HT1080 (cell line): ENCODE measurements at regions not wholly inside any gene's neighbourhood (a gene's known extent, or its start where the extent isn't known, plus 50 kb on each side); places are given as distances from the start of the nearest gene placed in this dataset.

Experiments
- DNase-seq: peaks from one replicate; pipeline ENCODE4 v3.0.0-alpha.2; 2015; ENCODE audit warnings: low read depth

DNA sequence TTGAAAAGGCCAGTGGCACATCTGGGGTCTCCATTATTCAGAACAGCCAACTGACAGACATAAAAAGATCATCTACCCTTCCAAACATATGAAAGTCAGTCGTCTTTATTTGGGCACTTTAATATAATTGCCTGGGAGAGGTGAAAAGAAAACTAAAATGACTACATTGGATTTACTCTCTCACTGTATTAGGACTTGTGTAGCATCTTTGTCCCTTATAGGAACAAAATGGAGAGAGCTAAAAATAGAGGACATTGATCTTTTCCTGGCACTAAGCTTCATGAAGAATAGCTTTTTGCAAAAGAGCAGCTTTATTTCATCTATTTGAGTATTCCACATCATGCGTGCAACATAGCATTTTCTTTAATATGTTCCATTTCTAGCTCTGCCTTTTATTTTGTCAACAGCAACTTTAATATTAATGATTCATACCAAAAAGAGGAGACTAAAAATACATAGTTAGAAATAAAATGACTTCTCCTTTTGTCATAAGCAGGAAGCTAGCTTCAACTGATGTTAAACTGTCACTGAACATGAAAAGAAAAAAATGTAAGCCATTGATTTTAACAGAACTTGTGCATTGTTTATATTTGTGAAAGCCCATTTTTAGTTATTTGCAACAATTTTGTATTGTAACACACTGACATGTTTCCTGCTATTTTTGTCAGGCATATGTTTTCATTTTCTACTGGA, 254.6 kb downstream of the SEC23A start:
- no peak for DNase-seq

DNA sequence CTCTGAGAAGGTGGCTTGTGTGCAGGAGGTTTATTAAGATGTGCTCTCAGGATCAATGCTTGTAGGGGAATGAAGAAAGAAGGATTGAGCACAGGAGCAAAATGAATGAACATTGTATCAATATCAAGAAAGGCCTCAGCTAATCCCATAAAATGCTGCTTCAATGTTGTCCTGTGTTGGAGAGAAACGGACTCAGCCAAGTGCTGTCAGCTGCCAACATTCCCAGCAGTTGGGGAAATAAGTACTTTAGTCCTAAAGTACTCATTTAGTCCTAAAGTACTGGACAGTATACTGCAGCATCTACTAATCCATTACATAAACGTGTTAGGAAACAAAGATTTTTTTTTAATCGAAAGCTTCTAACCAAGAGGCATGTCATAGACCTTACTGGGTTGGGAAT, 255.9 kb downstream of the SEC23A start:
- no peak for DNase-seq

DNA sequence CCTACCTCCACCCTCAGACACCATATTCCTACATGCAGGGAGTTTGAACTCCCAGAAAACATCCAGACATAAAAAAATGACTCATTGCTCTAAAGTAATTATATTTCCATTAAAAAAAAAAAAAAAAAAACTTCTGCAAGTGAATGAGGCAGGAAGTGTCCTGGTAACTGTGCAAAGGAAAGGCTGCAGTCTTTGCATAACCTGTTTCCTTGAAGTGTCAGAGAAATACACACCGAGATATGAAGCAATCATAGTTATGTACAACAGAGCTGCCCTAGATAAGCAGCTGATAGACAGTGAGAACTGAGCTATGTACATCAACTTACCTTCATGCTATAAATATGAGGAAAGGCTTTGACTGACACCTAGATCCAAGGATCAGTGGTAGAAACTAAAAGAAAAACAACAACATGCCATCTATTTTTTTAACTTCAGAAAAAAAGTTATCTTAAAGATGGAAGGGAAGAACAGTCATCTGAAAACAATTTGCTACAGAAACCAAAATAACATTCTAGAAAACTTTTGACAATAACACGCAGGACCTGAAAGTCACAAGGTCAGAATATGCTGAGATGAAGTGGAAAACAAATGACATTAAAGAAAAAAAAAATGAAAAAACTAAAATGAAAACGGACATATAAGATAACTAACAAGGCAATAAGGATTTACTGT, 263.2 kb downstream of the SEC23A start:
- peak; percentile 45 for DNase-seq

DNA sequence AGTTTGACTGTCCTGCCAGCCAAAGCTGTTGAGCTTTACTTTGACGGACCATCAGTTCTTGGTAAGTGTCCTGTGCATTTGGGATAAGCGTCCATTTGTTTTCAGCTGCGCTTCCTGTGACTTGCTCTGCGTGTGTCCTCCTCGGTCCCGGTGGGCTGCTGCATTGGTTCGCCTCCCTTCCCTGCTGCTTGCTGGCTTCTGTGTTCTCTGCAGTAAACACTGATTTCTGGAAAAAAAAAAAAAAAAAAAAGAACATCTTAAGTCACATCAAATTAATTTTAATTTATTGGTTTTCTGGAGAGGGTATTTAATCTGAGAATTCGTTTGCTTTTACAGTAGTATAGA, 264.1 kb downstream of the SEC23A start:
- no peak for DNase-seq

DNA sequence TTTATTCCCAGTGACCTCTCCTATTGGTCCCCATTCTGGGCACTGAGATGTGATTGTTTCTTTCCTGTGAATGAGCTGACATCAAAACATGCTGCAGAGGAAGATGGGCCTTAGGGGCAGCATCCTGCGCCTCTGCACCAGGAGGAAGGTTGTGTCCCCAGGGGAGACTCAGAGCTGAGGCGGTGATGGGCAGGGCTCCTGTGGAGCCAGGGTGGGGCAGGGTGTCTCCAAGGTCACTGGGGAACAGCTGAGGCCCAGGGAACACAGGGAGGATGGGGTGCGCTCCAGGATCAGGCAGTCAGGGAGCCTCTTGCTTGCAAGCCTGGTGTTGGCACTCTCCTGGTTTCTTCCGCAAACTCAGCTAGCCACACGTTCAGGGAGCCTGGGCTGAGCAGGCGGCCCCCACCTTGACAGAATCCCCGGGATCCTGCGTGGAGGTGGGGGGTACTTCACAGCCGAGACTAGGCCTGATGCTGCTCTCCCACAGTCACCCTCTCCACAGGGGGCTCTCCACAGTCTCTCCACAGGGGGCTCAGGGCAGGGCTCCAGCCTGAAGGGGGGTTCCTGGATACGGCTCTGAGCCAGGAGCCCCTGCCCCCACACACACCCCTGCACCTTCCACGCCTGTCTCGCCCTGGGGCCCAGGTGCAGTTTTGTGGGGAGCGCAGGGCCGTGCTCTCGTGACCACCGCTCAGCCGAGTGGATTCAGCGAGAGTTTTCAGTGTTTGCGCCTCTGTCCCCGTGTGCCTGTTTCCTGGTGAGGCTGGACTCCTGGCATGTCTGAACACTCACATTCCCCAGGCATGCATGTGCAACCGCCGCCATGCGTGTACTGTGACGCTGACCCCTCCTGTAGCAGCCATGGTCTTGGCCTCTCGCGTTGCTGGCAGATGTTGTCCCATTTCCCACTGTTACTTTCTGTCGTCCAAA, 264.7 kb downstream of the SEC23A start:
- no peak for DNase-seq

DNA sequence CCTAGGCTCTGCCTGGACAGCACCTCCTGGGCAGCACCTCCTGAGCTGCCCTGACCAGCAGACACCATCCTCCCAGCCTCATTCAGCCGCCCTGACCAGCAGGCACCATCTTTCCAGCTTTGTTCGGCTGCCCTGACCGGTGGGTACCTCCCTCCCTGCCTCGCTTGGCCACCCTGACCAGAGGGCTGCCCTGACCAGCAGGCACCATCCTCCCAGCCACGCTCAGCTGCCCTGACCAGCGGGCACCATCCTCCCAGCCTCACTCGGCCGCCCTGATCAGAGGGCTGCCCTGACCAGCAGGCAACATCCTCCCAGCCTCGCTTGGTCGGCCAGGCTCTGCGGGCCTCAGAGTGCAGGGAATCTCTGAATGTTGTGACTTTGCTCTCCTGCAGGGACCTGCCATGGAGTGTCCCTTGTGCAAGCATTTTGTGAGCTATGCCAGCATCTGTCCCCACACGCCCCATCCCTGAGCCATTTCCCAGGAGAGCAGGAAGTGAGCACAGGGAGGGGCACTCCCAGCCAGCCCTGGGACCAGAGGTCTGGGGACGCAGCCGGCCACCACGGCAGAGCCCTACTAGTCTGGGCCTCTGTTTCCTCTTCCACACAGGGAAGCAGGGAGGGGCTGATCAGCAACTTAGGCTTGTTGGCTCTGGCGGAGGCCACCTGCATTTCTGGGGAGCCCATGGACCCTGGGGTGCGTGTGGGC, 265.5 kb downstream of the SEC23A start:
- no peak for DNase-seq

DNA sequence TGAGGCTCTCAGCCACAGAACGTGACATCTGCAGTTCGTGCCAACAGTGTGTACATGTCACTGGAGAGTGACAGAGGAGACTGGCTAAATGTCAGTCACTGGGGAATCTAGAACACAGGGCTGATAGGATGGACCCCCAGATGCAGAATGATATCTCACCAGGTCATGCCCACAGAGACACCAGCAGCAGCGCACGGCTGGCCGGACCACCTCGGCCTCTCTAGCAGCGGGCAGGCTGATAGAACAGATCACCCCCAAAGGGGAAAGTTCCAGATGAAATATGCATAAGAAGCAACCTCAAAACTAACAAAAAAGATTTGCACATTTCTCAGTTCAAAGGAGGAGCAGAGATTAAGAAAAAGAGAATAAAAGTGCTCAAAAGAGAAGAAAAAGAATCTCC, 266.5 kb downstream of the SEC23A start:
- no peak for DNase-seq

DNA sequence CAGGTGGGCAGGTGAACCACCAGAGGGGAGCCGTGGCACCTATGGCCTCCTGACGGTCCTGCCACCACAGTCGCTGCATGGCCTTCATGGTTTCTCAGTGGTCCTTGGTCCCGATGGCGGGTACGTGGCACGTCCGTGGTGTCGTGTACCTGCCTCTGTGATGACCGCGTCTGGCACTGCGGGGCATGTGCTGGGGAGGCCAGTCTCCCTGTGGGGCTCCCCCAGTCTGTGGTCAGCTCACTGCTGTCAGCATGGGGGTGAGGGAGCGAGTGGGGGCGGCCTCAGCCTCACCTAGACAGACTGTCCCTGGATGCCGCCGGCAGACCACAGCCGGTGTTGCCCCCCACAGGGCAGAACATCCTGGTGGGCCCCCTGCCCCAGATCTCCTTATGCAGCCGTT, 267.2 kb downstream of the SEC23A start:
- no peak for DNase-seq

DNA sequence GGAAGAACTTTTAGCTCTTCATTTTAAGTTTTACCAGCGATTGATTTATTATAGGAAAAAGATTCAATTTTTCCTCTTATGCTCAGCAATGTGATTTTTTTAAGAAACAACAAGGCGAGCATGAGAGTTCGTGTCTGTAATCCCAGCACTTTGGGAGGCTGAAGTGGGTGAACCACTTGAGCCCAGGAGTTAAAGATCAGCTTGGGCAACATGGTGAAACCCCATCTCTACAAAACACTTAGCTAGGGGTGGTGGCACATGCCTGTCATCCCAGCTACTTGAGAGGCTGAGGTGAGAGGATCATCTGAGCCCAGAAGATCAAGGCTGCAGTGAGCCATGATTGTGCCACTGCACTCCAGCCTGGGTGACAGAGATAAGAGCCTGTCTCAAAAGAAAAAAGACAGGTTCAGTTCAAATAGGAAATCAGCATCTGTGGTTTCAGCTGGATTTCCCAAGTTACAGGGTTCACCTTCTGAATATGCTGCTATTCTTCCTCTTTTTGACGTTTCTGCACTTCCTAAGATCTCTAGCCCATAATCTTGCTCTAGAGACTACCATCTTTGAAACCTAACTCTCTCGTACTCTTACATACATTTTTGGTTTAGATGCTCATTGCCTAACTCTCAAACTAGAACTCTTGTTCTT, 274.7 kb downstream of the SEC23A start:
- no peak for DNase-seq

DNA sequence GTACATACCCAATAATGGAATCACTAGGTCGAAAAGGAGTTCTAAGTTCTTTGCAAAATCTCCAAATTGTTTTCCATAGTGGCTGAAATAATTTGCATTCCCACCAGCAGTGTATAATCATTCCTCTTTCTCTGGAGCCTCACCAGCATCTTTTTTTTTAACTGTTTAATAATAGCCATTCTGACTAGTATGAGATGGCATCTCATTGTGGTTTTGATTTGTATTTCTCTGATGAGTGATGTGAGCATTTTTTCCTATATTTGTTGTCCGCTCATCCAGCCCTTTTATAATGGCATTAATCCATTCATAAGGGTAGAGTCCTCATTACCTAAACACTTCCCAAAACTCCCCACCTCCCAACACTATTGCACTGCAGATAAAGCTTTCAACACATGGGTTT, 278.3 kb downstream of the SEC23A start:
- peak; percentile 10 for DNase-seq

DNA sequence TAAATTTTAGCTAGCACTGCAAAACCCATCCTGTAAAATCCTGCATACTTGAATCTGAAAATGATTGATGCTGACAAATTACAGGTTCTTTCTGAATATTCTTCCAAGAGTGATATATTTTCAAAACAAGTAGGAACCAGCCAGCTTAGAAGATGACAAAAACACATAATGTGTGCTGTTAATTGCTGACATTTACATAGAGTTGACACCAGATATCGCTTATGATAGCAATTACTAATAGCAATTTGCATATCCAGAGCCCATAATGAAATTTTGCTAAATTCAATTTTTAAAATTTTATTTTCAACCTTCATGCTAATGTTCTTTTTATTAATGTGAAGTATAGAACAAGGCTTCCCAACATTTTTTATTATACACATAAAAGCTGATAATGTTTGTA, 284.5 kb downstream of the SEC23A start:
- no peak for DNase-seq

DNA sequence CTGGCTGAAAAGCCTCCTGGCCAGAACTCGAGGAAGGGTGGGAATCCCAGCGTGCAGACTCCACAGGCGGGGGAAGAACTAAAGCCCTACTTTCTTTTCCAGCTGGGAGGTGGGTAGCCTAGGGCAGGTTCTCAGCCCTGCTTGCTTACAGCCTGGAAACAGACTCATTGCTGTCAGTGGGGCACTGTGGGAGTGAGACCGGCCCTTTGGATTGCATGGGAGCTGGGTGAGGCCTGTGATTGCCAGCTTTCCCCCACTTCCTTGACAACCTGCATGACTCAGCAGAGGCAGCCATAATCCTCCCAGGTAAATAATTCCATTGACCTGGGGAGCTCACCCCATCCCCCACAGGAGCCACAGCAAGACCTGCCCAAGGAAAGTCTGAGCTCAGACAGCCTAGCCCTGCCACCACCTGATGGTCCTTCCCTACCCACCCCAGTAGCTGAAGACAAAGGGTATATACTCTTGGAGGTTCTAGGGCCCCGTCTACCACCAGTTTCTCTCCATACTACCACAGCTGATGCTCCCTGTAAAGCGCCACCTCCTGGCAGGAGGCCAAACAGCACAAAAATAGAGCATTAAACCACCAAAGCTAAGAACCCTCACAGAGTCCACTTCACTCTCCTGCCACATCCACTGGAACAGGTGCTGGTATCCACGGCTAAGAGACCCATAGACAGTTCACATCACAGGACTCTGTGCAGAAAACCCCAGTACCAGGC, 294.1 kb downstream of the SEC23A start:
- DNase-seq: peak; percentile 6

DNA sequence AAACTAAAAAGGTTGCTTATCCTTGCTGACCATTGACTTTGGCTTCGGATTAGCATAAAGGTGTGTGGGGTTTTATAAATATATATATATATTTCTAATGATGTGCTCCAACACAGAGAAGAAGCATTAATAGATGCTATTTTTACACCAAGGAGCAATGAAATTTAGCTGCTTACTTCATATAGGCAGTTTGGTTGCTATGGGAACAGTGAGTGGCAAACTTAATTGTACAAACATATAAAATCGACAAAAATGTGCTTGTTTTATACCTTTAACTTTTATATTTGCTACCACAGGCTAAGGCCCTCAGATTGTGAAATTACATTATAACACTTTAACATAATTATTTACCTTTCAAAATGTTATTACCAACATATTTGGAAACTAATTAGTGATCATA, 303.4 kb downstream of the SEC23A start:
- DNase-seq: no peak

DNA sequence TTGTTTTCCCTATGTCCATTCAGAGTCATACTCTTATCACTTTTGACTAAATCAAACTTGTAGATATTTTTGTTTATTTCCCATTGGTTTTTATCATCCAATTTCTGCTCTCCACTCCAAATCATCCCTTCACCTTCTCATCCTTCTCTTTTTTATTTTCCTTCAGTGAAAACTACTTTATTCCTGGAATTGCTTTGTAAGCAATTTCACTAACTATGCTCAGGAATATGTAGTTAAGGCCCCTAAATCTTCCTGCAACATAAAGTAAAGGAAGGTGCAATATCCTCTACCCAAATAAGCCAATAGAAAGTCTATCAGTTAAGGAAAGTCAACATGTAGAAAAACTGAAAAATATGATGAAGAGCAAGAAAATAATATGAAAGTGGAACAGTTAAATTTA, 308.4 kb downstream of the SEC23A start:
- no peak for DNase-seq

DNA sequence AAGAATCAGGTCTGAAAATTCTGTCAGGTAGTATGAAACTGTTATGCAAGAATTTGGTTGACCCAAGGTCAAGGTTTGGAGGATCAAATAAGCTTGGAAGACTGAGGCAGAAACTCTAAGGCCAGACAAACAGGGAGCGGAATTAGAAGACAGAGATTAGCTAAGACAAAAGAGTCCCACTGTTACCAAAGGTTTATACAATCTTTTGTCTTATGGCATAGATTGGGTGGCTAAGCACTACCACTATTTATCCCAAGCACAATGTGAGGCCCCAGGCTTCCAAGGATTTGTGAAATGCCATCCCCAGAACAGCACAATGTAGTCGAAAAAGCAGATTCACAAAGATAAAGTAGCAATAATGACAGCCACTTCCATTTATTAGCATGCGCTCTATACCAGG, 311.2 kb downstream of the SEC23A start:
- no peak for DNase-seq

DNA sequence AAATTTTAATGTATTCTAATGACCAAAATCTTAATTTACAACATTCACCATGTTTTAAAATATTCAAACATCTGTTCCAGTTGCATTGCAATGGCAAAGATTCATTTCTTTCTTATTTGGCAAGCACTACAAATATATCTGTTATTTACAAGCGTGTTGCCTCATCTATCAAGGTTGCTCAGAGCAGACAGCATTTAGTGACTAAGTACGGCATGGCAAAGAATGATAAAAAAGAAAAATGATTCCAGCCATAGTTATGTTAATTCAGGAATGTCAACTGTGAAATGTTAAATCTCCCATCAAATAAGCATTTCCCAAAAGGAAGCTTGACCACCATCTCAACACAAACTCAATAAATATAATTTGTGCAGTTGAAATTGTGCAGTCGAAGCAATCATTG, 312.1 kb downstream of the SEC23A start:
- no peak for DNase-seq

DNA sequence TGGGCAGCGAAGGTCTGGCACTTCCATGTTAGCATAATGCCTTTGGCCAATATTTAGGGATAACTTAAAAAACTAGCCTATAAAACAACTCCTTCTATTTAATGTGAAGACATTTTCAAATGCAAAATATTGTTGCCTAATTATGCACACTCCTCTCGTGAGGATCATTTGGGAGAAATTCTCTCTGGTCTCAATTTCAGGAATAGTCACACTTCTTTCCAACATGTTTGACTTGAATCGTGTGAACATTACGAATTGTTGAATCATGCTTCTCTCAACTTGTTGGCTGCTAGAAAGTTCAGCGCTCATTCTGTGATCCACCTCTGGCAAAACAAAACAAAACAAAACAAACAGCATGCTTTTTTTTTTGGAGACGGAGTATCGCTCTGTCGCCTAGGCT, 313.2 kb downstream of the SEC23A start:
- no peak for DNase-seq

DNA sequence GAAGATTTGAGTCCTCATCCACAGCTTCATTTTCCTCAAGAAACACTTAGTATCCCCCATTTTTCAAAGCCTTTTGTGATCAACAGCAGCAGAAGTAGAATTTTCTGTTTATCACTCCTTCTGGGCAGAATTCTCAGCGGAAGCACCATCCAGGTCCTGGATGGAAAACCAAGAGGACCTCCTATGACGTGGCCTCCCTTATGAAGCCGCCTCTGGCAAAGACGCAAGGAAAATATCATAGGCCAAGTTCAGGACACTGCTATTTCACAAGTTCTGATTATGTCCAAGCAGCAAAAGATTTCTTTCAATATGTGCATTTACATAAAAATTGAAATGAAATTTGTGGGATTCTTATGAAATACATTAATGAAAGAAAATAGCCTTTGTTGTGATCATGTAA, 315.0 kb downstream of the SEC23A start:
- no peak for DNase-seq

DNA sequence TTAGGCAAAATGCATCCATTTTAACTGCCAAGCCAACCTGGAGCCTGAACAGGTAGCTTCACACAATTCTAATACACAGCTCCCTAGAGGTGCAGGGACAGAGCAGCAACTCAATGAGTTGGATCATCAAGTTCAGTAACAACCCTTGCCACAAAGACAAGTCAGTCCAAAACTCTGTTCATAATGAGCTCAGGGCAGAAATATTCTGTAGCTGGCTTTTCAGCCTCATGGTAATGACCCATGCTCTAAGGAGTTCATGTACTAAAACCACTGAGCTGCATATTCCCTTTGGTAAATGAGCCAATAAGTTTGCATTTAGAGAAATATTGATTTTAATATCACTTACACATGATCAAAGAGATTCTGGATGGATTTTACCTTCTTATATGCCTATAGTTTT, 316.1 kb downstream of the SEC23A start:
- no peak for DNase-seq

DNA sequence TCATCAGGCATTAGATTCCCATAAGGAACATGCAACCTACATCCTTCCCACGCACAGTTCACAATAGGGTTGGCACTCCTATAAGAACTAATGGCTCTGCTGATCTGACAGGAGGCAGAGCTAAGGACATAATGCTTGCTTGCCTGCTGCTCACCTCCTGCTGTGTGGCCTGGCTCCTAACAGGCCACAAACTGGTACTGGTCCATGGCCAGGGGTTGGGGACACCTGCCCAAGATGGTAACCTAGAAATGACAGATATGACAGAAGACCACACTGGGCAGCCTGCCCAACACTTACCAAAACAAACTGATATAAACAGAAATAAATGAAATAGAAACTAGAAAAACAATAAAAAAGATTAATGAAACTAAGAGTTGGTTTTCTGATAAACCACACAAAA, 325.6 kb downstream of the SEC23A start:
- no peak for DNase-seq

DNA sequence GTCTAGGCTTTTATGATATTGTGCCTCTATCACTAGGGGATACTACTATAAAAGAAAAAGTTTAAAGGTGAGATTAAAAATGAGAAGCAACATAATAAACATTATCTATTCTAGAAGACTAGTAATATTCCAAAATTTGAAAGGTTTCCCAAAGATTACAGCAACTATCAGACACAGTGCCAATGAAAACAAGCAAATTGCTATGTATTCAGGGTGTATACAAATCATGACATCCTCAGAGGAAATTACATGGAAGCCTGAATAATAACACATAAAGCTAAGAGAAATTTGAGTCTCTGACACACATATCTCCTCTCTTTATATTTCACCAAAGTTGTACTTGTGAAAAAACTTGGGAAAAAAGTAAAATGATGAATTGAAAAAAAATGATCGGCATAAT, 327.0 kb downstream of the SEC23A start:
- DNase-seq: no peak
